GM12878 (cell line): ENCODE measurements at regions not wholly inside any gene's neighbourhood (a gene's known extent, or its start where the extent isn't known, plus 50 kb on each side); places are given as distances from the start of the nearest gene placed in this dataset.
"Not testable (repeated sequence)": the region's sequence is repeated elsewhere in the genome, so short reads cannot be mapped to it uniquely, and the experiment has no call there.

Experiments
- ATAC-seq: fragments of 200-7000 bp; cut with Tn5 transposase; 3 replicates; pipeline ENCODE4 v1.9.1; 2020; ENCODE audit warnings: mild to moderate bottlenecking, moderate library complexity
- BruUV-seq: library from RNA; stranded (reverse); fragments of 400-500 nt; replicated peaks from 2 replicates; lab custom pipeline; 2021; lab: Mats Ljungman, UMichigan
- CTCF ChIA-PET: fragments of 300-600 bp; sonication (Branson Sonifier 250); formaldehyde crosslinking; extraction: SDS; loops from one replicate; lab custom pipeline; 2021; ENCODE audit warnings: inconsistent platforms; lab: Yijun Ruan, JAX
- POLR2A ChIA-PET: fragments of 350-600 bp; formaldehyde crosslinking; extraction: SDS; loops from one replicate; lab custom pipeline; 2021; ENCODE audit warnings: inconsistent platforms; lab: Charles Lee
- RAD21 ChIA-PET: fragments of 300-600 bp; sonication (Branson Sonifier 250); formaldehyde crosslinking; loops from one replicate; lab custom pipeline; 2023; ENCODE audit warnings: antibody characterized with exemption; ENCODE audit not compliant: unreplicated experiment; lab: Charles Lee
- SMC1A ChIA-PET: fragments of 300-600 bp; sonication (Branson Sonifier 250); formaldehyde crosslinking; loops from one replicate; lab custom pipeline; 2023; ENCODE audit not compliant: unreplicated experiment, uncharacterized antibody; lab: Charles Lee
- DNase-seq: peaks from one replicate; pipeline ENCODE4 v3.0.0-alpha.2; 2011; ENCODE audit warnings: low read depth, low spot score
- FAIRE-seq: peaks from 3 replicates; lab custom pipeline; 2011; peaks lifted over from hg19 to GRCh38; lab: Jason Lieb, UNC
- H2AFZ ChIP-seq: 2 replicates; pipeline ENCODE4 v1.6.0; 2011; ENCODE audit warnings: low read depth, low read length, control low read depth; ENCODE audit not compliant: control insufficient read depth
- H3K27ac ChIP-seq: 2 replicates; pipeline ENCODE4 v1.5.1; 2011; ENCODE audit warnings: control low read depth; ENCODE audit not compliant: control insufficient read depth, insufficient read depth
- H3K27me3 ChIP-seq, 2 experiments: replicated peaks in 1 of 2; 2 replicates each; pipeline versions ENCODE4 v1.6.0 to v1.6.1; 2011; ENCODE audit warnings: low read length in 1 of 2; ENCODE audit not compliant: control insufficient read depth in 2 of 2, insufficient read depth in 2 of 2
- H3K36me3 ChIP-seq, 2 experiments: 2 replicates each; pipeline ENCODE4 v1.5.1; 2011; ENCODE audit warnings: low read length in 1 of 2; ENCODE audit not compliant: control insufficient read depth in 2 of 2, insufficient read depth in 2 of 2
- H3K4me1 ChIP-seq: 2 replicates; pipeline ENCODE4 v1.6.1; 2011; ENCODE audit warnings: mild to moderate bottlenecking, low read length, moderate library complexity, mixed read lengths; ENCODE audit not compliant: control insufficient read depth, insufficient read depth
- H3K4me2 ChIP-seq: 2 replicates; pipeline ENCODE4 v1.6.0; 2011; ENCODE audit warnings: control low read depth; ENCODE audit not compliant: control insufficient read depth, insufficient read depth
- H3K4me3 ChIP-seq: fragments of 200-600 bp; sonication (generic); 2 replicates; pipeline ENCODE4 v1.5.1; 2016
- H3K79me2 ChIP-seq: 2 replicates; pipeline ENCODE4 v1.6.0; 2011; ENCODE audit warnings: low read length; ENCODE audit not compliant: control insufficient read depth, insufficient read depth
- H3K9ac ChIP-seq: 2 replicates; pipeline ENCODE4 v1.8.0; 2011; ENCODE audit warnings: low read length, control low read depth, mixed read lengths; ENCODE audit not compliant: control insufficient read depth, insufficient read depth
- H3K9me3 ChIP-seq: replicated peaks from 3 replicates; pipeline ENCODE4 v1.5.1; 2011; ENCODE audit warnings: mild to moderate bottlenecking, low read length; ENCODE audit not compliant: control insufficient read depth, insufficient read depth
- H4K20me1 ChIP-seq: 2 replicates; pipeline ENCODE4 v1.6.0; 2011; ENCODE audit not compliant: control insufficient read depth, insufficient read depth
- WGBS: methylation state at CpG from one replicate; pipeline ENCODE4 v1.1.6; 2016; ENCODE audit warnings: low lambda C conversion rate; ENCODE audit not compliant: insufficient replicate concordance, insufficient coverage; ENCODE audit errors: missing lambda C conversion rate; 5-methylcytosine and 5-hydroxymethylcytosine counted together
- in situ Hi-C: fragments of 300-500 bp; cut with MboI; formaldehyde crosslinking; loops from 9 replicates; pipeline ENCODE4 v1.14.3; 2018; ENCODE audit warnings: mixed read lengths
- intact Hi-C: fragments of 100-400 bp; cut with micrococcal nuclease; formaldehyde crosslinking; loops from one replicate; pipeline ENCODE4 v1.14.2; 2022; ENCODE audit not compliant: unreplicated experiment

DNA sequence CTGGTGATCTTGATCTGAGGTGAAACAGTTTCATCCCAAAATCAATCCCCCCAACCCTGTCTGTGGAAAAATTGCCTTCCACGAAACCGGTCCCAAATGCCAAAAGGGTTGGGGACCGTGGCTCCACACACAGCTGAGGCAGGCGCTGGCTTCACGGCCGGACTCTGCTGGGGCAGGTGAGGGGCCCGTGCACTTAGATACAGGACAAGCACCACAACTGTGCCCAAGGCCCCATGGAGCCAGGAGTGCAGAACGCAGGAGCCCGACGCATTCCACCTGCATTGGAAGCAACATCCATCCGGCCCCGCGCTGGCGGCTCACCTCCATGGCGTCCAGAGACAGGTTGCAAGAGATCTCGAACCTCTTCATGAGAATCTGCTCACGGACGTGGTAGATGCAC, 5384.4 kb upstream of the TPTE start:
- DNase-seq, H3K9ac ChIP-seq, RAD21 ChIA-PET, H3K36me3 ChIP-seq, H2AFZ ChIP-seq, H3K27ac ChIP-seq, H3K79me2 ChIP-seq, H3K4me2 ChIP-seq, H4K20me1 ChIP-seq, ATAC-seq, POLR2A ChIA-PET, H3K9me3 ChIP-seq, FAIRE-seq, SMC1A ChIA-PET, H3K27me3 ChIP-seq, intact Hi-C loops, in situ Hi-C loops, H3K4me1 ChIP-seq, CTCF ChIA-PET, H3K4me3 ChIP-seq, BruUV-seq: not testable (repeated sequence)
- no CpG with 5 or more reads among the region's 18 CpGs for WGBS

DNA sequence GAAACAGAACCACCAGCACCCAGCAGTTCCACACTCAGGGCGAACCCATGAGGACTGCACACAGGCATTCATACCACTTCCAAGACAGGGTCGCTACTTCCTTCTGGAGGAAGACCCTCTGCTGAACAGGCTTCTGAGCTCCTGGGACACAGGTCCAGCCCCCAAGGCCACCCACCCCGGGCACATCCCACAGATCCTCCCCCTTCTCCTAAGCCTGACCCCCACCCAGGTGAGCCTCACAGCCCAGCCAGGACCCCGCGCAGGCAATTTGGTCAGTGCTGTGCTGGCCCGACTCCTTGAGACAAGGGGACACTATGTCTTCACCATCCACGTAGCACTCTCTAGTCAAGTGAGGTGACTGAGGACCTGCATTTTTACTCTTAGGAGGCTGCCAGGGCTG, 5382.7 kb upstream of the TPTE start:
- POLR2A ChIA-PET, H3K9ac ChIP-seq, H3K27me3 ChIP-seq, H3K4me2 ChIP-seq, CTCF ChIA-PET, H3K9me3 ChIP-seq, DNase-seq, FAIRE-seq, H2AFZ ChIP-seq, in situ Hi-C loops, ATAC-seq, H3K4me3 ChIP-seq, H3K4me1 ChIP-seq, intact Hi-C loops, H3K36me3 ChIP-seq, H4K20me1 ChIP-seq, SMC1A ChIA-PET, BruUV-seq, H3K27ac ChIP-seq, RAD21 ChIA-PET, H3K79me2 ChIP-seq: not testable (repeated sequence)
- 100% methylated on average over 6 of the region's 7 CpGs for WGBS

DNA sequence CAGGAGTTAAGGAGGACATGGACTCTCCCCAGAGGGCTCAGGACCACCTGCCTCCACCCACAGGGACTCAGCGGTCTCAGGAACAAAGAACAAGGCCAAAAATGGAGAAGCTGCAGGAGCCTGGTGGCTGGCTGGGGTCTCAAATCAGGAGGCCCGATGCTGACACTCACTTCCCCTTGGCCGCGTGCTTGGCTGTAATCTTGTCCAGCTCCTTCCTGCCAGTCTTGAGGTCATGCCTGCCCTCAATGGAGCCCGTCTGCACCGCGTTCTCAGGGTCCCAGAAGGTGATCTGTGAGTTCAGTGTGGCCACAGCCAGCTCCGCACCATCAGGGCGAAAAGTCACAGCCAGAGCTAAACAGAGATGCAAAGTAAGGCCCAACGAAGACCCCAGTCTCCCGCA, 5381.9 kb upstream of the TPTE start:
- H3K36me3 ChIP-seq, POLR2A ChIA-PET, RAD21 ChIA-PET, H3K9ac ChIP-seq, ATAC-seq, H2AFZ ChIP-seq, SMC1A ChIA-PET, H3K4me2 ChIP-seq, H3K27me3 ChIP-seq, H3K79me2 ChIP-seq, H3K9me3 ChIP-seq, in situ Hi-C loops, H4K20me1 ChIP-seq, H3K27ac ChIP-seq, CTCF ChIA-PET, DNase-seq, H3K4me3 ChIP-seq, intact Hi-C loops, FAIRE-seq, H3K4me1 ChIP-seq, BruUV-seq: not testable (repeated sequence)
- WGBS: no CpG with 5 or more reads among the region's 11 CpGs

DNA sequence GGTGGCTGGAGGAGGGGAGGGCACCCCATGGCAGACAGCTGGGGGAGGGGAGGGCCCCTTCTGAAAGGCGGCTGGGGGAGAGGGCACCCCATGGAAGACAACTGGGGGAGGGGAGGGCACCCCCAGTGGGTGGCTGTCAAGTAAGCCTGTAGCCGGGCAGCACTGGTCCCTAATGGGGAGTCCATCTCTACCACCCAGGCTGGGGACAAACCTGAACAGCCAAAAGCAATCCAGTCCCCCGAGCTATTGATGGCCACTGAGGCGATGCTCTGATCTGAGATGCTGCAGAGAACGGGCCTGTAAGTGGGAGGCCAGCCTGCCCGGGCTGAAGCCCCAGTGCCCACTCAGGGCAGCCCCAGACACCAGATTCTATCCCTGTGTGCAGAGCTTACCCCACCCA, 5378.4 kb upstream of the TPTE start:
- H3K9ac ChIP-seq, POLR2A ChIA-PET, SMC1A ChIA-PET, BruUV-seq, H3K36me3 ChIP-seq, H2AFZ ChIP-seq, ATAC-seq, H3K27ac ChIP-seq, RAD21 ChIA-PET, H3K27me3 ChIP-seq, FAIRE-seq, H3K4me1 ChIP-seq, DNase-seq, H3K9me3 ChIP-seq, intact Hi-C loops, in situ Hi-C loops, H3K4me3 ChIP-seq, H3K79me2 ChIP-seq, H3K4me2 ChIP-seq, H4K20me1 ChIP-seq, CTCF ChIA-PET: not testable (repeated sequence)
- WGBS: 100% methylated on average over 5 of the region's 6 CpGs
